ENCODE measurements at regions not wholly inside any gene's neighbourhood (a gene's known extent, or its start where the extent isn't known, plus 50 kb on each side); places are given as distances from the start of the nearest gene placed in this dataset.

DNA sequence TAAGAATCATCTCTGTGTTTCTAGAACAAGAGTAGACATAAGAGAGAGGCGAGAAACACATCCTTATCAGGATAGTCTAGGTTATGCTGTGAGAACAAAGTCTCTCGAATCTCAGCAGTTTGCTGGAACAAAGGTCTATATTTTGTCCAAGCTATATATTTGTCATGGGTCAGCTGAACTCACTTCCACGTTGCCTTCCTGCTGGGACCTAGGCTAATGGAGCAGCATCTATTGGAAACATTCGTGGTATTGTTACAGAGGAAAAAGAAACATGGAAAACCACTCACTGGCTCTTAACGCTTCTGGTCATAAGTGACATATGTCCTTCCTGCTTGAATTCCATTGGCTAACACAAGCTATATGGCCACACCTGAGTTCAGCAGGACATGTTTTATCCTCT lies 112.6 kb upstream of the DYRK2 start:
- Histone ChIP-seq H3K36me3 (no peaks in the 10 kb centered on the region), H3K27me3 (replicated peaks; ENCODE audit: insufficient read depth) (no peaks in the 10 kb centered on the region), H3K4me1 (replicated peaks) (no peaks in the 10 kb centered on the region), H3K4me3 (no peak overlapping the region), H3K9me3 (no peaks in the 10 kb centered on the region), H3K27ac (no peak overlapping the region)
- WGBS = 94% methylated on average over 5 of the region's 5 CpGs
- intact Hi-C loops (cut with DNase I) = no loop called here
- TF ChIP-seq POLR2A (IDR thresholded peaks at IDR 0.05) (no peak), POLR2AphosphoS5 (IDR thresholded peaks at IDR 0.05) (no peak)
- TF ChIP-seq, protein P1, sequence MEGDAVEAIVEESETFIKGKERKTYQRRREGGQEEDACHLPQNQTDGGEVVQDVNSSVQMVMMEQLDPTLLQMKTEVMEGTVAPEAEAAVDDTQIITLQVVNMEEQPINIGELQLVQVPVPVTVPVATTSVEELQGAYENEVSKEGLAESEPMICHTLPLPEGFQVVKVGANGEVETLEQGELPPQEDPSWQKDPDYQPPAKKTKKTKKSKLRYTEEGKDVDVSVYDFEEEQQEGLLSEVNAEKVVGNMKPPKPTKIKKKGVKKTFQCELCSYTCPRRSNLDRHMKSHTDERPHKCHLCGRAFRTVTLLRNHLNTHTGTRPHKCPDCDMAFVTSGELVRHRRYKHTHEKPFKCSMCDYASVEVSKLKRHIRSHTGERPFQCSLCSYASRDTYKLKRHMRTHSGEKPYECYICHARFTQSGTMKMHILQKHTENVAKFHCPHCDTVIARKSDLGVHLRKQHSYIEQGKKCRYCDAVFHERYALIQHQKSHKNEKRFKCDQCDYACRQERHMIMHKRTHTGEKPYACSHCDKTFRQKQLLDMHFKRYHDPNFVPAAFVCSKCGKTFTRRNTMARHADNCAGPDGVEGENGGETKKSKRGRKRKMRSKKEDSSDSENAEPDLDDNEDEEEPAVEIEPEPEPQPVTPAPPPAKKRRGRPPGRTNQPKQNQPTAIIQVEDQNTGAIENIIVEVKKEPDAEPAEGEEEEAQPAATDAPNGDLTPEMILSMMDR (IDR thresholded peaks at IDR 0.05) = no peak
- DNase-seq (ENCODE audit: low spot score) = no peak

- H3K27ac ChIP-seq = no peak overlapping the region
- no peaks in the 10 kb centered on the region for H3K36me3 ChIP-seq
- 70% methylated on average over 9 of the region's 9 CpGs for WGBS
- H3K27me3 ChIP-seq (replicated peaks; ENCODE audit: insufficient read depth) = no peaks in the 10 kb centered on the region
- H3K4me3 ChIP-seq = no peak overlapping the region
- intact Hi-C loops (cut with DNase I) = no loop called here
- no peaks in the 10 kb centered on the region for H3K4me1 ChIP-seq (replicated peaks)
- TF ChIP-seq, protein P1 (IDR thresholded peaks at IDR 0.05) = no peak
- no peak for TF ChIP-seq POLR2AphosphoS5 (IDR thresholded peaks at IDR 0.05)
- no peak for TF ChIP-seq POLR2A (IDR thresholded peaks at IDR 0.05)
- DNase-seq (ENCODE audit: low spot score) = no peak
- H3K9me3 ChIP-seq = no peaks in the 10 kb centered on the region
These were observed 109.2 kb upstream of the DYRK2 start for GRCh38 chr12:67539329-67539728.

- WGBS = 92% methylated on average over 3 of the region's 3 CpGs
- intact Hi-C loops (cut with DNase I) = no loop called here
- H3K9me3 ChIP-seq = no peaks in the 10 kb centered on the region
- H3K4me1 ChIP-seq (replicated peaks) = no peaks in the 10 kb centered on the region
- no peak for DNase-seq (ENCODE audit: low spot score)
- TF ChIP-seq, protein P1 (IDR thresholded peaks at IDR 0.05) = no peak
- TF ChIP-seq POLR2A (IDR thresholded peaks at IDR 0.05) (no peak), POLR2AphosphoS5 (IDR thresholded peaks at IDR 0.05) (no peak)
- no peaks in the 10 kb centered on the region for H3K27me3 ChIP-seq (replicated peaks; ENCODE audit: insufficient read depth)
- no peaks in the 10 kb centered on the region for H3K36me3 ChIP-seq
- H3K4me3 ChIP-seq = no peak overlapping the region
- no peak overlapping the region for H3K27ac ChIP-seq
These were observed 108.6 kb upstream of the DYRK2 start for GRCh38 chr12:67539946-67540345.

DNA sequence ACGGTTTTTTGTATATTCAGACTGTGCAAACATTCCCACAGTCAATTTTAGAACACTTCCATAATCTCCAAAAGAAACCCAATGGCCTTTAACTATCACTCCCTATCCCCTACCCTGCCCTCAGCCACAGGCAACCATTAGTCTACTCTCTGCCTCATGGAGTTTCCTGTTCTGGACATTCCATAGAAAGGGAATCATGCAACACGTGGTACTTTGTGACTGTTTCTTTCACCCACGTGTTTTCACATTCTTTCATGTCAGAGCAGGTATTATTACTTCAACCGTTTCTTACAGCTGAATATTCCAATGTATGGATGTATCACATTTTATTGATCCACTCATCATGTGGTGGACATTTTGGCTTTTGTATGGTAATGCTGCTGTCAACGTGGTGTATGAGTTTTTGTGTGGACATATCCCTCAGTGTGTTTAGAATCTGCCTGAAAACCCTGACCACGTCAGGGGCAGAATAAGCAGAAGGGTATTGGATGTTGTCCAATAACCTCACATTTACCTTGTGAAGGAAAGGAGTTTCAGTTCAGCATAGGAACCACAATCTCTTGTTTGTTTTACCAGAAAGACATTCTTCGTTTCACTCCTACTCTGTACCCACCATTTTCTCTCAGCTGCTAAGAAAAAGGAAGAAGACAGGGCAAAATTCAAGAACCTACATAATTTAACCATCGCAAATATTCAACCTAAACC lies 107.5 kb upstream of the DYRK2 start:
- WGBS = 65% methylated on average over 8 of the region's 8 CpGs
- TF ChIP-seq, protein P1 (IDR thresholded peaks at IDR 0.05) = no peak
- no peak for TF ChIP-seq POLR2AphosphoS5 (IDR thresholded peaks at IDR 0.05)
- TF ChIP-seq POLR2A (IDR thresholded peaks at IDR 0.05) = no peak
- no peak for DNase-seq (ENCODE audit: low spot score)
- no peak overlapping the region for H3K4me3 ChIP-seq
- no peaks in the 10 kb centered on the region for H3K27me3 ChIP-seq (replicated peaks; ENCODE audit: insufficient read depth)
- no peaks in the 10 kb centered on the region for H3K36me3 ChIP-seq
- H3K27ac ChIP-seq = no peak overlapping the region
- intact Hi-C loops (cut with DNase I) = no loop called here
- H3K4me1 ChIP-seq (replicated peaks) = no peaks in the 10 kb centered on the region
- H3K9me3 ChIP-seq = no peaks in the 10 kb centered on the region

- no peak for DNase-seq (ENCODE audit: low spot score)
- intact Hi-C loops (cut with DNase I) = no loop called here
- Histone ChIP-seq H3K27me3 (replicated peaks; ENCODE audit: insufficient read depth) (no peaks in the 10 kb centered on the region), H3K27ac (no peak overlapping the region), H3K36me3 (no peaks in the 10 kb centered on the region), H3K4me1 (replicated peaks) (no peaks in the 10 kb centered on the region), H3K4me3 (no peak overlapping the region), H3K9me3 (no peaks in the 10 kb centered on the region)
- 67% methylated on average over 3 of the region's 3 CpGs for whole genome bisulfite sequencing
- TF ChIP-seq, protein P1 (IDR thresholded peaks at IDR 0.05) = no peak
- TF ChIP-seq POLR2AphosphoS5 (IDR thresholded peaks at IDR 0.05) (no peak), POLR2A (IDR thresholded peaks at IDR 0.05) (no peak)
These were observed 106.9 kb upstream of the DYRK2 start for GRCh38 chr12:67541625-67541991.
